Glutamatergic neuron (in vitro differentiated cells): ENCODE measurements at regions not wholly inside any gene's neighbourhood (a gene's known extent, or its start where the extent isn't known, plus 50 kb on each side); places are given as distances from the start of the nearest gene placed in this dataset.

Experiments
- DNase-seq: peaks from one replicate; pipeline ENCODE4 v3.0.0; 2022
- H3K27ac Mint-ChIP-seq: one replicate; pipeline ENCODE4 v1.8.0; 2020; ENCODE audit warnings: mild to moderate bottlenecking, mixed read lengths, inconsistent platforms; ENCODE audit not compliant: unreplicated experiment
- H3K27me3 Mint-ChIP-seq: one replicate; pipeline ENCODE4 v1.8.0; 2020; ENCODE audit warnings: mild to moderate bottlenecking, moderate library complexity, mixed read lengths, inconsistent platforms; ENCODE audit not compliant: unreplicated experiment
- H3K36me3 Mint-ChIP-seq: one replicate; pipeline ENCODE4 v1.8.0; 2020; ENCODE audit warnings: mild to moderate bottlenecking, mixed read lengths, inconsistent platforms; ENCODE audit not compliant: unreplicated experiment
- H3K4me1 Mint-ChIP-seq: one replicate; pipeline ENCODE4 v1.8.0; 2020; ENCODE audit warnings: mild to moderate bottlenecking, low read depth, mixed read lengths, inconsistent platforms; ENCODE audit not compliant: unreplicated experiment
- H3K4me3 Mint-ChIP-seq: one replicate; pipeline ENCODE4 v1.8.0; 2020; ENCODE audit warnings: mild to moderate bottlenecking, mixed read lengths, inconsistent platforms; ENCODE audit not compliant: unreplicated experiment
- H3K9me3 Mint-ChIP-seq: one replicate; pipeline ENCODE4 v1.8.0; 2020; ENCODE audit warnings: mild to moderate bottlenecking, moderate library complexity, mixed read lengths, inconsistent platforms; ENCODE audit not compliant: unreplicated experiment
- CTCF ChIP-seq: fragments of 200-600 bp; sonication (generic); IDR thresholded peaks from one replicate; pipeline ENCODE4 v1.5.0; 2021; ENCODE audit not compliant: partially characterized antibody, unreplicated experiment

- Mint-ChIP-seq H3K27me3 (peaks cover 11% of the 10 kb centered on the region), H3K27ac (peak overlapping the region; percentile 48), H3K4me3 (peak overlapping the region; percentile 61), H3K9me3 (peaks cover 8% of the 10 kb centered on the region), H3K4me1 (peaks cover 39% of the 10 kb centered on the region), H3K36me3 (no peaks in the 10 kb centered on the region)
- peak; percentile 77 for DNase-seq
- TF ChIP-seq CTCF: no peak
These were observed 133.0 kb upstream of the UMPS start for GRCh38 chr3:124597273-124597672.

- no peaks in the 10 kb centered on the region for H3K36me3 Mint-ChIP-seq
- H3K27me3 Mint-ChIP-seq: peaks cover 11% of the 10 kb centered on the region
- H3K9me3 Mint-ChIP-seq: peaks cover 8% of the 10 kb centered on the region
- no peak for DNase-seq
- H3K27ac Mint-ChIP-seq: no peak overlapping the region
- no peak for TF ChIP-seq CTCF
- peaks cover 32% of the 10 kb centered on the region for H3K4me1 Mint-ChIP-seq
- H3K4me3 Mint-ChIP-seq: no peak overlapping the region
These were observed 132.3 kb upstream of the UMPS start for GRCh38 chr3:124597979-124598378.

DNA sequence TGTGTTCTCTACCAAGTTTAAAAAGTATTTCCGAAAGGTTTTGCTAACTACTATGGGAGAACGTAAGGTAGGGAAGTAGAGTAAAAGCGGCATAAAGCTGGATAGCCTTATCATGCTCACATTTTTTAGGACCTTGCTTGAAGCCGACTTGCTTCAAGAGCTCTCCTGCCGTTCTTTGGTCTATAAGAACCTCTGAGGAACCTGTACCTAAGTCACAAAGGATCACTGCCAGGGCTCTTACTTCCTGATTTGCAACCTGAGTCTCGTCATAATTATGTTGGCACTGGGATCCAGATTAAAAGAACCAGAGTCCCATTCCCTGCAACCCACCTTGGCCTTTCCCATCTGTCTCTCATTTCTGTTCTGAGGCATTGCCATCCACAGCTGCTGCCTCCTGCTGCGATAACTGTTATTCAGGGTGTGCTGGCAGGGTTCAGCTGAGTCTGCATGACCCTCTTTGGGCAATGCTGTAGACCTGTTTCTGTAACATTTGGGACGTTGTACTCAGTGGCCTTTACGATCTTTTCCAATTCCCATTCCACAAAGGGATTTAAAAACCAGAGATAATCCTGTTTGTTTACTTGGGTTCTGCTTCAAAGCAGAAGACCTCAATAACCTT, 131.0 kb upstream of the UMPS start:
- no peak for DNase-seq
- peaks cover 6% of the 10 kb centered on the region for H3K9me3 Mint-ChIP-seq
- no peaks in the 10 kb centered on the region for H3K36me3 Mint-ChIP-seq
- H3K4me1 Mint-ChIP-seq: peaks cover 23% of the 10 kb centered on the region
- no peak for TF ChIP-seq CTCF
- peaks cover 6% of the 10 kb centered on the region for H3K27me3 Mint-ChIP-seq
- peak overlapping the region; percentile 63 for H3K27ac Mint-ChIP-seq
- H3K4me3 Mint-ChIP-seq: peak overlapping the region; percentile 10

GRCh38 chr3:124599779-124600693, 130.2 kb upstream of the UMPS start:
- DNase-seq: no peak
- TF ChIP-seq CTCF: no peak
- Mint-ChIP-seq H3K27me3 (peaks cover 6% of the 10 kb centered on the region), H3K36me3 (no peaks in the 10 kb centered on the region), H3K4me1 (peaks cover 23% of the 10 kb centered on the region), H3K27ac (peak overlapping the region; percentile 63), H3K9me3 (peaks cover 6% of the 10 kb centered on the region), H3K4me3 (no peak overlapping the region)

GRCh38 chr3:124600765-124601164, 129.5 kb upstream of the UMPS start:
- DNase-seq: no peak
- Mint-ChIP-seq H3K4me3 (no peak overlapping the region), H3K27ac (no peak overlapping the region), H3K9me3 (peaks cover 6% of the 10 kb centered on the region), H3K4me1 (peaks cover 23% of the 10 kb centered on the region), H3K36me3 (no peaks in the 10 kb centered on the region), H3K27me3 (peaks cover 6% of the 10 kb centered on the region)
- TF ChIP-seq CTCF: no peak
